GM19328 (cell line): ENCODE measurements at regions not wholly inside any gene's neighbourhood (a gene's known extent, or its start where the extent isn't known, plus 50 kb on each side); places are given as distances from the start of the nearest gene placed in this dataset.
"Not testable (repeated sequence)": the region's sequence is repeated elsewhere in the genome, so short reads cannot be mapped to it uniquely, and the experiment has no call there.

ENCODE experiments used
- ATAC-seq: cut with Tn5 transposase; IDR thresholded peaks from one replicate; pipeline ENCODE4 v1.9.1; 2021; ENCODE audit warnings: mild to moderate bottlenecking, moderate library complexity; ENCODE audit not compliant: unreplicated experiment

- no peak for ATAC-seq
These were observed 228.0 kb downstream of the SHOX start for GRCh38 chrX:858542-859078.

GRCh38 chrX:857376-857775 is 226.8 kb downstream of the SHOX start:
- ATAC-seq: no peak

- no peak for ATAC-seq
These were observed 226.1 kb downstream of the SHOX start for GRCh38 chrX:856566-857290.

GRCh38 chrX:853304-853703 is 222.7 kb downstream of the SHOX start:
- no peak for ATAC-seq

GRCh38 chrX:850471-850916 is 219.9 kb downstream of the SHOX start:
- no peak for ATAC-seq

- no peak for ATAC-seq
These were observed 217.8 kb downstream of the SHOX start for GRCh38 chrX:848386-848785.

GRCh38 chrX:843306-843705 is 212.7 kb downstream of the SHOX start:
- ATAC-seq: no peak

- no peak for ATAC-seq
These were observed 210.0 kb downstream of the SHOX start for GRCh38 chrX:840556-840955.

- not testable (repeated sequence) for ATAC-seq
These were observed 208.1 kb downstream of the SHOX start for GRCh38 chrX:838666-839065.

- ATAC-seq: not testable (repeated sequence)
These were observed 205.3 kb downstream of the SHOX start for GRCh38 chrX:835857-836256.

GRCh38 chrX:830532-830931 is 199.9 kb downstream of the SHOX start:
- no peak for ATAC-seq

GRCh38 chrX:829145-829544 is 198.6 kb downstream of the SHOX start:
- no peak for ATAC-seq

GRCh38 chrX:828411-828959 is 197.9 kb downstream of the SHOX start:
- no peak for ATAC-seq

- ATAC-seq: no peak
These were observed 195.9 kb downstream of the SHOX start for GRCh38 chrX:826448-826847.

- ATAC-seq: no peak
These were observed 195.4 kb downstream of the SHOX start for GRCh38 chrX:825991-826390.

- ATAC-seq: not testable (repeated sequence)
These were observed 192.5 kb downstream of the SHOX start for GRCh38 chrX:823073-823472.

- ATAC-seq: no peak
These were observed 190.9 kb downstream of the SHOX start for GRCh38 chrX:821327-822107.

- no peak for ATAC-seq
These were observed 189.1 kb downstream of the SHOX start for GRCh38 chrX:819684-820083.

- no peak for ATAC-seq
These were observed 187.2 kb downstream of the SHOX start for GRCh38 chrX:817759-818300.

- not testable (repeated sequence) for ATAC-seq
These were observed 186.6 kb downstream of the SHOX start for GRCh38 chrX:817147-817546.

- ATAC-seq: no peak
These were observed 185.8 kb downstream of the SHOX start for GRCh38 chrX:816411-816810.
